HL-60/S4 treated with phorbol 12-myristate 13-acetate at 8.2 ng/mL for 4 days and 3 days (cell line): ENCODE measurements at regions not wholly inside any gene's neighbourhood (a gene's known extent, or its start where the extent isn't known, plus 50 kb on each side); places are given as distances from the start of the nearest gene placed in this dataset.
"Not testable (repeated sequence)": the region's sequence is repeated elsewhere in the genome, so short reads cannot be mapped to it uniquely, and the experiment has no call there.

ENCODE experiments used
- in situ Hi-C: fragments of 300-500 bp; cut with MboI; formaldehyde crosslinking; loops from 2 replicates; pipeline ENCODE4 v1.15.0; 2022; ENCODE audit warnings: low sequenced_read_pairs

DNA sequence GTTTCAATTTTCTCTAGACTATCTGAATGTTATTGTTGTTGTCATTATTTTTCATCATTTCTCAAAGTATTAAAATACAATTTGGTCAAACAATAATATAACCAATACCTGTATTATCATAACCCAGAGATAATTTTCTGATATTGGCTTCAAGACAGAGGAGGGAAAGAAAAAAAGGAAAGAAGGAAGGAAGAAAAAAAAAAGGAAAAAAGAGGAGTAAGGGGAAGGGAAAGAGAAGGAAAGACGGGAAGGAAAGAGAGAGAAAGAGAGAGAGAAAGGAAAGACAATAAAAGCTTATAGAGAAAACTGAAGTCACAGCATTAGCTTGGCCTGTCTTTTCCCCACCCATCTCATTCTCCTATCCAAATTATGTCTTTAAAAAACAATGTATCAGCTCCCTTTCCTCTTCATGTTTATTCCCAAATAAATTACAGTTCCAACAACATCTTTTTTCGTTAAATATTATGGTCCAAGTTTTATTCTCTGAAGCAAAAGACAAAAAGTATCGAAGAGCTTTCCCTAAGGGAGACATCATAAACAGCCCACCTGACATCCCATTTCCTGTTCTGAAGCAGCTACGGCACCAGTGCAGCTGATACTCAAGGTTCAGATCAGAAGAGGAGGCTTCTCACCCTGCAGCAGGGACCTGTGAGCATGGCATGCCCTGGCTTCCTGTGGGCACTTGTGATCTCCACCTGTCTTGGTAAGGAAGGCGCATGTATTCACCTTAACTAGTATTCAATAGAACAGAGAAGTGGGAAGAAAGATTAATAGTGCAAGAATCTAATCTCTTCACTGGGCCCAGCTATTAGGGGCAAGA lies 308.3 kb downstream of the DAD1 start:
- in situ Hi-C loops, result no loop called here

DNA sequence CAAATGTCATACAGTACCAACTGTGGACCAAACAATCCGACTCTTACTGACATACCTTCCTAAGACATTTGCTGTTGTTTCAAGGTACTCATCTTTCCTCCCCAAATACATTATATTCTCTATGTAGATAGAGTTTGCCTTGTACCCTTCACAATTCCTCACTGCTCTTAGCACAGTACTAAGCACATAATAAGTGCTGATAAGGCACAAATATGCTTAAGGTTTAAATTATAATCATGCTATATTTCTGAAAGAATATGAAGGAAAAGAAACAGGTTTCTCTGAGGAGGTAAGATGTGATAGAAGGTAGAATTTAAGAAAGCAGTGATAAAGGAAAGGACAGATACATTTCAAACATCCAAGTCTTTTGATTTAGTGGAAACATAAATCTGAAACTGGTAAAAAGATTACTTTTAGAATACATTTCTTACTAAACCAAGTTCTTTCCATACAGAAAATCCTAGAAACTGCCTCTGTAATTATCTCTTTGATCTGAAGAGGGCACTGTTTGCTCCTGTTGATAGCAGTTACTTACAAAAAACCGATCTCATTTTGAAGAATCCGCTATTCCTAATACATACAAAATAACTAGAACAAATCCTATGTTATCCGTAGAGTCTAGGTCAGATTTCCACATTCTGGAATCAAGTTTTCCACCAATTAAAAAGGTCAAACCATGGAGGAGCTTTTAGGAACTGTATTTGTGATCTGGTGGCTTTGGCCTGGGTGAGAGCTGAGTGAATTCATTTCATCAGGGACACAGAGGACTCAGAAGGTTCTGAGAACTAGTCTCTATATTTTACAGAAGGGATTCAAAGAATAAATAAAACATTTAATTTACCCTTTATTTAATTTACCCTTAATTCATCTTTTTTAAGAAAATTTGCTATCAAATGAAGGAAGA lies 311.9 kb downstream of the DAD1 start:
- in situ Hi-C loops, result no loop called here

DNA sequence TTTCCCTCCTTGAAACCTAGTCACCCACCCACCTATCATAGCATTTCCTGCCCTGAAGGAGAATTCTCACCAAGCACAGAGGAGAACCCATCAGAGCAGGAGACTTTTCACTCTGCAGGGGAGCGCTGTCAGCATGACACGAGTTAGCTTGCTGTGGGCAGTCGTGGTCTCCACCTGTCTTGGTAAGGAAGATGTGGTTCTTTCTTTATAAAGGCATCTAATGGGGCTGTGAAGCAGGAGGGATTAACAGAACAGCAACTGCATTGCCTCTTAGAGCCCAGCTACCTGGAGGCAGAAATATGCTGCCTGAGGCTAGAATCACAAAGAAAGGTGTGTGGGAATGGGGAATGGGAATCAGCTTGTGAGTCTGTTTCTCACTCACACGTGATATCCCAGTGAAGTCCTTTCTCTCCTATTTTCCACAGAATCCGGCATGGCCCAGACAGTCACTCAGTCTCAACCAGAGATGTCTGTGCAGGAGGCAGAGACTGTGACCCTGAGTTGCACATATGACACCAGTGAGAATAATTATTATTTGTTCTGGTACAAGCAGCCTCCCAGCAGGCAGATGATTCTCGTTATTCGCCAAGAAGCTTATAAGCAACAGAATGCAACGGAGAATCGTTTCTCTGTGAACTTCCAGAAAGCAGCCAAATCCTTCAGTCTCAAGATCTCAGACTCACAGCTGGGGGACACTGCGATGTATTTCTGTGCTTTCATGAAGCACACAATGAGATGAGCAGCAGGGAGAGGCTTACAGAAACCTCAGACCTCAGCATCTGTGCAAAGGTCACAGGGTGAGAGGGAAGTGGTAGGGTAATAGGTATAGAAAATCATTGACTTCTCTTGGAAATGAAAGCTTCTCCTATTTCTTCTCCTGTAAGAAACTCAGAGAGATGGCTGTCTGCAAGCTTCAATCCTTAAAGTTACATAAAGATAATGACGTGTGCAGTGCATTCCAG lies 316.9 kb downstream of the DAD1 start:
- in situ Hi-C loops, result no loop called here

DNA sequence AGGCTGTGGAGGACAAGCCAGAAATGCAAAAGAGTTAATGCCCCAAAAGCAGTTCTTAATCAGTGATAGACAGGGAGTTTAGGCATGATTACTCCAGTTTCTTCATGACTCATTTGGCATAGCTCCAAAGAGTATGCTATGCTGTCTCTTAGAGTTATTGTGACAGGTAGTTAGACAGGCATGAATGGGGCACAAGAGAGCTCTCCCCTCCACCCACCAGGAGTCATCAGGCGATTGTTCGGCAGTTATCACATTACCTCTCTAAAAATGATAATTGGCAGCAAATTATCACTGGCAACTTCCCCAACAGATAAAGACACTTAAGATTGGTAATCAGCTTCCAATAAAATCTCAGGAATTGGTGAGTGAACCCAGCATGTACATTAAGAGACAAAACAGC lies 320.1 kb downstream of the DAD1 start:
- in situ Hi-C loops, result no loop called here

DNA sequence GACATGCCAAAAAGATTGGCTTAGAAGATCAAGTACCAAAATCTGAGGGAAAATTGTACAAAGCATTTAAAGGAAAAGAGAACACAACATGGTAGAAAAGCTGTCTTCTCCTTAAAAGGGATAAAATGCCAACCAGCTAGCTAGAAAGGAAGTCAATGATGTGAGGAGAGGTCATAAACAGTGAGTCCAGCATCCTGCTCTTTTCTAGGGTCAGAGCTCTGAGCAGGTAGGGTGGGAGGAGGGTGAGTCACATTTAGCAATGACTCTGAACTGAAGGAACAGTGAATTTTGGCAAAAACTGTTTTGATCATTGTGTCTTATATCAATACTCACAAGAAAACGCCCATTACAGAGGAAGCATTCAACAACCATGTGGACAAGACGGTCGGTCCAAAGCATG lies 322.3 kb downstream of the DAD1 start:
- in situ Hi-C loops, result no loop called here

DNA sequence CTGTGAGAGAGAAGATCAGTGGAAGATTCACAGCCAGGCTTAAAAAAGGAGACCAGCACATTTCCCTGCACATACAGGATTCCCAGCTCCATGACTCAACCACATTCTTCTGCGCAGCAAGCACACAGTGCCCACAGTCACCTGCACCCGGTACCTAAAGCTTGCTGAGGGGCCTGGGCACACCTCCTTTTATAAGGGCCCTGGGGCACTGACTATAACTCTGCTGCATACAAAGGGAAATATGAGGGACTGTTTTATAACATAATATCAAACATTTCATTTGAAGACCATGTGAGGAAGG lies 322.9 kb downstream of the DAD1 start:
- in situ Hi-C loops, result no loop called here

DNA sequence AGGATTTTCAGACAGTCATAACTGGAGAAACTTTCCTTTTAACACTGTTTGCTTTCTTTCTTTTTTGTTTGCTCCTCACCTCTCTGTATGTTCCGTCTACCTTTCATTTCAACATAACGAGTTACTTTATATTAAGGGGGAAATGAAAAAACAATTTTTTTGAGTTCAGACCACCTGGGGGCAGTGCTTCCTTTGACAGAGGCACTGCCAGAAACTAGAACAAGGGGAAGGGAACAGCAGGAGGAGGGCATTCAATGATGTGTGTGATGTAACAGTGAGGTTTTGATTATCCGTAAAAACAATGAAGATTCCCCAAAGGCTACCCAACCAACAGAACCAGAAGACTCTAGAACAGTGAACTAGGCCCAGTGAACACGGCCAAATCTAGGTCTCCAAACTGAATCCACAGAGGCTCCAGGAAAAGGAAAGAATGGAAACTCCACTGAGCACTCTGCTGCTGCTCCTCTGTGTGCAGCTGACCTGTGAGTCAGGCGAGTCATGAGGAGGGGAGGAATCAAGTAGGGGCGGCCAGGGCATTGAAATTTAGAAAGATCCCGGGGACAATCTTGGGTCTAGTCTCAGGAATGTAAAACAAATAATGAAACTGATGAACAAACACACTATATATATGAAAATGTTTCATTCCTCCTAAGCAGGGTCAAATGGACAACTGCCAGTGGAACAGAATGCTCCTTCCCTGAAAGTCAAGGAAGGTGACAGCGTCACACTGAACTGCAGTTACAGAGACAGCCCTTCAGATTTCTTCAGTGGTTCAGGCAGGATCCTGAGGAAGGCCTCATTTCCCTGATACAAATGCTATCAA lies 323.5 kb downstream of the DAD1 start:
- in situ Hi-C loops, result no loop called here

DNA sequence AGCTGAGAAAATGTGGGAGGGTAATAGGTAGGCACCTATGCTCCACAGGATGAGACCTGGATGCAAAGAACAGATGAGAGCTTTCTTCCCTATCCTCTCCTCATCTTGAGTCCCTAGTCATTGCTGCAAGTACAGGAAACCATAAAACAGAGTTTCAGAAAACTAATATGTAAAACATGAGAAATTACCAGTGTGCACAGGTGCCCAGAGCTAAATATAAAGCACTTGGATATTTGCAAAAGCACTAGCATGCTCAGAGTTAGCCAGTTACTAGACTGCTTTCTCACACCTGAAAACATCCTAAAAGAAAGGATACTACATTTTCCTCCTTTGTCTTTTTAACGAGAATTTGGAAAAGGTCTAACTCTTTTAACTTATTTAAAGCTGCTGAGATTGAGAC lies 324.3 kb downstream of the DAD1 start:
- in situ Hi-C loops, result no loop called here

DNA sequence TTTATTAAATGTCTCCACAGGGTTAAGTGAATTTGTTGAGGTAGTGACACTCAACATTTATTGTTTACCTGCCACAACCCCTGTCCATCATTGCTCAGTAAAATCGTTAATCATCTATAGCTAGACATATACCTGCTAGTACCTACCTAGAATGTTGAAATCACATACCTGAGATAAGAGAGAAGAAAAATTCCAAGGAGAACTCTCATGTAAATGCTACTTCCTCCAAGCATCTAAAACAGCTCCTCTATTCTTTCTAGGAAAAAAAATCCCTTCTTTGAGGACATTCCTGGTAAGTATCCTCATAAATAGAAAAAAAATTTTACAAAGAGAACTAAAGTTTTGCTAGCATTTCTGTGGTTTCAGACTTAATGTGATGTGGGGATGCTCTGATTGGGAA lies 325.1 kb downstream of the DAD1 start:
- in situ Hi-C loops, result no loop called here

DNA sequence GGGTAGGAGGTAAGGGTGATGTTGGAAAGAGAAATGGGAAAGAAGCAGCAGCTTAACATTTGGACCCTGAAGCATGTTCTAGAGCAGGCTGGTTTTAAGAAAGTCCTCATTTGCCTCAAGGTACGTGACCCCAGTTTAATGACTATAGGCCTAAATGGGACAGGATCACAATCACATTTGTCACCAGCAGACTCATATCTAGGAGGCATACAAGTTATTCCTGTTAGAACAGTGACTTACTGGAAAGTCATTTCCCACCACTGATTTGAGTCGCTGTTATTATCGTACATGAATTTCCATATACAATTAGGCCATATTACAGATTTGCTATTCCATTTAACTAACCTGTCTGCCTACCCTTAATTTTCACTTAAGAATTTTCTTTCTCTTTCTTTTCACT lies 326.1 kb downstream of the DAD1 start:
- in situ Hi-C loops, result no loop called here

DNA sequence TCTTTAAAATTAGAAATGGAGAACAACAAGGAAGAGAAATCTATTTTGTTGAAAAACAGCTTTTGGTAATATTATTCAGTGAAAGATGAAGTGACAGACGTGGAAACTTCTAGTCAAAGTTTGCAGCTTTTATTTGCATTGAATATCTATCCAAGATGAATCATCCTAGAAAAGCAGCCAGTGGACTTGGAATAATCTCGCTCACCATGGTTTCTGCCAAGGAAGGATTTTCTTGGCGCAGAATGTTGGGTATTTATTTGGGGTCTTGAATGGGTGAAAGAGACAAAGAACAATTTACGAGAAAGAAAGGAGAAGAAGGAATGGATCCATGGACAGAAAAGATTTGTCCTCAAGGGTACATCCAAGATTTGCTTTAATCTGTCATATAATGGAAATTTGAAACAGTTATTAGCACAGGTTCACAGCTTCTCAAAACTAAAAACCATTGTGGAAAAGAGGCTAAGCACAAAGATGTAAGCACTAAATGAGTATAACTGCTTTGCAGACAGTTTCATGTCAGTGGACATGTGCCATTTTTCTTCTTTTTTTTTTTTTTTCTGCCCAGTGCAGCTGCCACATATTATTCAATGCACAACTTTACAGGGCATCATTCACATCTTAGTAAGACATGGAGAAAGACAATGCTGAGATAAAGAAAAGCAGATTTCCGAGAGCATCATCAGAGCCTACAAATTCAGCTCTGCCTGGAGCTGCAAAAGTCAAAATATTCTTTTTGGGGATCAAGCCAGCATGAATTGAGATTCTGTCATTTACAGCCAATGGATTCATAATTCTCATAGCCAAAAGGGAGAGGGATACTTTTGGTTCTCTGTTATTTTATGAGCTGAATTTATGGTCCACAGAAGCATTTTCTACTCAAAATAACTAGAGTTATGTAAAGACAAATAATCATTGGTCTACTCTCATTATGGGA lies 333.7 kb downstream of the DAD1 start:
- in situ Hi-C loops, result no loop called here

DNA sequence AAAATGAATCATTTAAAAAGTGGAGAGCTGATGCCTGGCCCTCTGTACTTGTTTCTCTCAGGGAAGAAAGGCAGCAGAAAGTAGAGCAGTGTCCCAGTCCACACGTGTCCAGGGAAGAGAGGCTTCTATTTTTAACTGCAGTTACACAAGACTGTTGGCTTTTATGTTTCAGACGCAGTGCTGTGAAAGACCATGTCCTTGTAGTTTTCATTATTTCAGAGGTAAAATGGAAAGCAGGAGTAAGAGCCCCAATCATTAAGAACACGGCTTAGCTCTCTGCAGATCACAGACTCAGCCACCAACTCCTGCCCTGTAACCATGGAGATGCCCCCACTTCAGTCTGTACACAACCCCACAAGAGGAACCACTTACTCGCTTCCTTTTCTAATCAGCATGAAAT lies 336.3 kb downstream of the DAD1 start:
- in situ Hi-C loops, result no loop called here

DNA sequence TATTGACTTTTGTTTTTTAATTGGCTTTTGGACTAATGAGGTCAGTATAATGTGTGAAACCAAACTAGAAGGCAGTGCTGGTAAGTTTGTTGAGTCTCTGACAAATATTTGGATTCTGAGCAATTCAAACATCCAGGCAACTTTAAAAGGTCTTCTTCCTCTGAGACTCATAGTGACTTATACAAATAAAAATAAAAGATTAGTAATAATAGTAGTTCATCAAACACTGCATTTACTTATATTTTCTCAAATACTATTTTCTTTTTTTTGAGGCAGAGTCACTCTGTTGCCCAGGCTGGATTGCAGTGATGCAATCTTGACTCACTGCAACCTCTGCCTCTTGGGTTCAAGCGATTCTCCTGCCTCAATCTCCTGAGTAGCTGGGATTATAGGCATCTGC lies 337.9 kb downstream of the DAD1 start:
- in situ Hi-C loops, result no loop called here

DNA sequence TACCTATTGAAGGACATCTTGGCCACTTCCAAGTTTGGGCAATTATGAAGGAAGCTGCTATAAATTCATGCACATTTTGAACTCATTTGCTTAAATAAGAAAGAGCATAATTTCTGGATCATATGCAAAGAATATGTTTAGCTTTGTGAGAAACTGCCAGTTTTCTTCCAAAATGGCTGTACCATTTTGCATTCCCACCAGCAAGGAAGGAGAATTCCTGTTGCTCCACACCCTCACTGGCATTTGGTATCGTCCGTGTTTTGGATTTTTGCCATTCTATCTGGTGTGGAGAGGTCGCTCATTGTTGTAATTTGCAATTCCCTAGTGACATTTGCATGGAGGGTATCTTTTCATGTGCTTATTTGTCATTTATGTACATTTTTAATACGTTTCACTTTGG lies 339.3 kb downstream of the DAD1 start:
- in situ Hi-C loops, result no loop called here

DNA sequence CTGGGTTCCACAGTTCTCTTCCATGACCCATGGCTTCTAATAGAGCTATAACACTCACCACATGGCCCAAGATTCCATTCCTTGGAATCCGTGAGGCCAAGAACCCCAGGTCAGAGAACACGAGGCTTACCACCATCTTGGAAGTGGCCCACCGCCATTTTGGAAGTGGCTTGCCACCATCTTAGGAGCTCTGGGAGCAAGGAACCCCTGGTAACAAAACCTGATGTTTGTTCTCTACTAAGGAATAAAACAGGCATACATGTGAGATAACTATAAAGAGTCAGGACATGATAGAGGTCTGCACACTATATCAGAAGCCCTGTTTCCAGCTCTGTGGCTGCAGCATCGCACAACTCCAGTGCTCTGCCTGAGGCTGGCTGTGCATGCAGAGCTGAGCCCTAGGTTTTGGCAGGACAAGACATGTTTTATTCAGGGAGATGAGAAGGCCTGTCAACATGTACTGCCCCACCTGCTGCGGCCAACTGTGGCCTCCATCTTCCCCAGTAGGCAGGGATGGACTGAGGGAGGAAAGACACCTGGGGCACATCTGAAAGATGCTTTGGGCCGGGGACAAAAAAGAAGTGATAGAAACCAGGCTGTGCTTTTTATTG lies 344.9 kb downstream of the DAD1 start:
- in situ Hi-C loops, result no loop called here

DNA sequence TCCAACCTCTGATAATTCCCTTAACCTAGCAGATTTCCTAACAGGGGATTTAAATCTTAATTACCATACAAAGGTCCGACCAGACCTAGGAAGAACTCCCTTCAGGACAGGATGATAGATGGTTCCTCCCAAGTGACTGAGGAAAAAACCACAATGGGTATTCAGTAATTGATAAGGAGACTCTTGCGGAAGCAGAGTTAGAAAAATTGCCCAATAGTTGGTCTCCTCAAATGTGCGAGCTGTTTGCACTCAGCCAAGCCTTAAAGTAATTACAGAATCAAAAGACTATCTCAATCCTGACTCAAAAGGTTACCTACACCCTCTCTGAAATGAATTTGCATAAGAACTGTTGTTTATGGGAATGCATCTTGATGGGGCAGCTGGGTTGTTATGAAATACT lies 350.7 kb downstream of the DAD1 start:
- in situ Hi-C loops, result not testable (repeated sequence)

DNA sequence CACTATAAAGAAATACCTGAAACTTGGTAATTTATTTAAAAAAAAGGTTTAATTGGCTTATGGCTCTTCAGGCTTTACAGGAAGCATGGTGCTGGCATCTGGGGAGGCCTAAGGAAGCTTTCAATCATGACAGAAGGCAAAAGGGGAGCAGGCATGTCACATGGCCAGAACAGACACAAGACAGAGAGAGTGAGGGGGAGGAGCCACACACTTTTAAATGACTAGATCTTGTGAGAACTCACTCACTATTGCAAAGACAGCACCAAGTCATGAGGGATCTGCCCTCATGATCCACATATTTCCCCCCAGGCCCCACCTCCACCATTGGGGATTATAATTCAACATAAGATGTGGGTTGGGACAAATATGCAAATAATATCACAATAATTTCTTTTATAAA lies 355.6 kb downstream of the DAD1 start:
- in situ Hi-C loops, result no loop called here

DNA sequence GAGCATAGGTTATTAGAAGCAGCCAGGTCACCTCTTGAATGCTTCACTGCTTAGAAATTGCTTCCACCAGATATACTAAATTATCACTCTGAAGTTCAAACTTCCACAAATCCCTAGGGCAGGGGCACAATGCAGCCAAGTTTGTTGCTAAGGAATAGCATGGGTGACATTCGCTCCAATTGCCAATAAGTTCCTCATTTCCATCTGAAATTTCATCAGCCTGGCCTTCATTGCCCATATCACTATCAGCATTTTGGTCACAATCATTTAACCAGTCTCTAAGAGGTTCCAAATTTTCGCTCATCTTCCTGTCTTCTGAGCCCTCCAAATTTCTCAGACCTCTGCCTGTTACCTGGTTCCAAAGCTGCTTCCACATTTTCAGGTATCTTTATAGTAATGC lies 356.1 kb downstream of the DAD1 start:
- in situ Hi-C loops, result no loop called here

DNA sequence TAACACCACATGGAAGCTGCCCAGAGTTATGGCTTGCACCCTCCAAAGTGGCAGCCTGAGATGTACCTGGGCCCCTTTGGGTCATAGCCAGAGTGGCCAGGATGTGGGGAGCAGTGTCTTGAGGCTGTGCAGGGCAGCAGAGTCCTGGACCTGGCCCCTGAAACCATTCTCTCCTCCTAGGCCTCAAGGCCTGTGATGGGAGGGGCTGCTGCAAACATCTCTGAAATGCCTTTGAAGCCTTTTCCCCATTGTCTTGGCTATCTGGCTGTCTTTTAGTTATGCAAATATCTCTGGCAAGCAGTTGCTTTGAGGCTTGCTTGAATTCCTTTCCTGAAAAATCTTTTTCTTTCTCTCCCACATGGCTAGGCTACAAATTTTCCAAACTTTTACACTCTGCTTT lies 356.5 kb downstream of the DAD1 start:
- in situ Hi-C loops, result no loop called here
